Epithelial cell of esophagus (primary cell): ENCODE measurements at regions not wholly inside any gene's neighbourhood (a gene's known extent, or its start where the extent isn't known, plus 50 kb on each side); places are given as distances from the start of the nearest gene placed in this dataset.
"Not testable (repeated sequence)": the region's sequence is repeated elsewhere in the genome, so short reads cannot be mapped to it uniquely, and the experiment has no call there.

Experiments
- DNase-seq: peaks from one replicate; pipeline ENCODE4 v3.0.0; 2010; ENCODE audit warnings: low read depth
- H3K4me3 ChIP-seq: 2 replicates; pipeline ENCODE4 v1.5.1; 2011; ENCODE audit warnings: mild to moderate bottlenecking, low read length, control low read depth
- TF ChIP-seq, protein P1 (sequence below): IDR thresholded peaks from 2 replicates; pipeline ENCODE4 v1.5.1; 2011; ENCODE audit warnings: low read depth, mild to moderate bottlenecking, low read length, control low read depth, inconsistent platforms; ENCODE audit not compliant: insufficient read depth; ENCODE audit errors: missing control alignments

DNA sequence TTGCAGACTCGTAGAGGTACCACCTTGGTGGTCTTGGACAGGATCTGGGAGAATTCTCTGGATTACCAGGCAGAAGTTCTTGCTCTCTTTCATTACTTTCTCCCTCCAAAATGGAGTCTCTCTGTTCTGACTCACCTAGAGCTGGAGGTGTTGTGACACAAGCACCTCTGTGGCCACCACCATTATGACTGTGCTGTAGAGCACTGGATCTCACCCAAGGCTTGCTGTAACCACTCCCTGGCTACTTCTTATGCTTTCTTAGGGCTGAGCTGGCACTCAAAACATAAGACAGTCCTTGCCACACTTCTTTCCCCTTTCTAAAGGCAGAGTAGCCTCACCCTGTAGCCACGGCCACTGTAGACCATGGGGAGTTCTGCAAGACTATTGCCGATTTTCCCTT lies 296.6 kb upstream of the DIPK2B start:
- no peak overlapping the region for H3K4me3 ChIP-seq
- TF ChIP-seq, protein P1, sequence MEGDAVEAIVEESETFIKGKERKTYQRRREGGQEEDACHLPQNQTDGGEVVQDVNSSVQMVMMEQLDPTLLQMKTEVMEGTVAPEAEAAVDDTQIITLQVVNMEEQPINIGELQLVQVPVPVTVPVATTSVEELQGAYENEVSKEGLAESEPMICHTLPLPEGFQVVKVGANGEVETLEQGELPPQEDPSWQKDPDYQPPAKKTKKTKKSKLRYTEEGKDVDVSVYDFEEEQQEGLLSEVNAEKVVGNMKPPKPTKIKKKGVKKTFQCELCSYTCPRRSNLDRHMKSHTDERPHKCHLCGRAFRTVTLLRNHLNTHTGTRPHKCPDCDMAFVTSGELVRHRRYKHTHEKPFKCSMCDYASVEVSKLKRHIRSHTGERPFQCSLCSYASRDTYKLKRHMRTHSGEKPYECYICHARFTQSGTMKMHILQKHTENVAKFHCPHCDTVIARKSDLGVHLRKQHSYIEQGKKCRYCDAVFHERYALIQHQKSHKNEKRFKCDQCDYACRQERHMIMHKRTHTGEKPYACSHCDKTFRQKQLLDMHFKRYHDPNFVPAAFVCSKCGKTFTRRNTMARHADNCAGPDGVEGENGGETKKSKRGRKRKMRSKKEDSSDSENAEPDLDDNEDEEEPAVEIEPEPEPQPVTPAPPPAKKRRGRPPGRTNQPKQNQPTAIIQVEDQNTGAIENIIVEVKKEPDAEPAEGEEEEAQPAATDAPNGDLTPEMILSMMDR = no peak
- peak; percentile 79 for DNase-seq

DNA sequence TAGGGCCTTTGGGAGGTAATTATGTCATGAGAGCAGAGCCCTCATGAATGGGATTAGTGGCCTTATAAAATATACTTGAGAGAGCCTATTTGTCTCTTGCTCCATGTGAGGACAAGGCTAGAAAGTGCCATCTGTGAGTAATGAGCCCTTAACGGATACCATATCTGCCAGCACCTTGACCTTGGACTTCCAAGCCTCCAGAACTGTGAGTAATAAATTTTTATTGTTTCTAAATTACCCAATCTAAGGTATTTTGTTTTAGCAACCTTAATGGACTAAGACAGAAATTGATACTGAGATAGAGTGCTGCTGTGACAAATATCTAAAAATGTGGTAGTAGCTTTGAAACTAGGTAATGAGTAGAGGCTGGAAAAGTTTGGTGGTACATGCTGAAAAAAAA lies 285.0 kb upstream of the DIPK2B start:
- DNase-seq = peak; percentile 2
- TF ChIP-seq, protein P1 = no peak
- H3K4me3 ChIP-seq = no peak overlapping the region

DNA sequence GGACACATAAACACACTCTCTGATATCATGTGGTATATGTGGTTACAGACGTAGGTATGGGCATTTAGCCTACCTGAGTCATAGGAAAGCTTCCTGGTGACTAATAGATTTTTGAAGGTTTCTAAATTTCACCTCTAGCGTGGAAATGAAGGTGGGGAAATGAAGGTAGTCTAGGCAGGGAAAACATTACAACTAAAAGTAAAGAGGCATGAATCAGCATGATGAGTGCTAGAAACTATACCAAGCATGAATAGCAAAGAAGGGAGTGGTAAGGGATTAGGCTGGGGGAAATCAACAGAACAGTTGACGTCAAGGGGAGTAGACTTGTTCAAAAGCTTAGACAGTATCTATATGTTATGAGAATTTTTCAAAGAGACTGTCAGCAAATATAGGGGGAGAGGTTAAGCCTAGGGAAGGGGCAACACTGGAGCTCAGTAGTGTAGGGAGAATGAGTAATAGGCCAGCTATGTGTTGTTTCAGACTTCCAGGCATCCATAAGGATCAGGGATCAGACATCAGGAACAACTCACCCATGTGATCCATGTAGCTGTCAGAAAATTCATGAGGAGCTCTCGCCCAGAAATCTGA lies 279.3 kb upstream of the DIPK2B start:
- no peak overlapping the region for H3K4me3 ChIP-seq
- TF ChIP-seq, protein P1 = no peak
- peak; percentile 93 for DNase-seq

DNA sequence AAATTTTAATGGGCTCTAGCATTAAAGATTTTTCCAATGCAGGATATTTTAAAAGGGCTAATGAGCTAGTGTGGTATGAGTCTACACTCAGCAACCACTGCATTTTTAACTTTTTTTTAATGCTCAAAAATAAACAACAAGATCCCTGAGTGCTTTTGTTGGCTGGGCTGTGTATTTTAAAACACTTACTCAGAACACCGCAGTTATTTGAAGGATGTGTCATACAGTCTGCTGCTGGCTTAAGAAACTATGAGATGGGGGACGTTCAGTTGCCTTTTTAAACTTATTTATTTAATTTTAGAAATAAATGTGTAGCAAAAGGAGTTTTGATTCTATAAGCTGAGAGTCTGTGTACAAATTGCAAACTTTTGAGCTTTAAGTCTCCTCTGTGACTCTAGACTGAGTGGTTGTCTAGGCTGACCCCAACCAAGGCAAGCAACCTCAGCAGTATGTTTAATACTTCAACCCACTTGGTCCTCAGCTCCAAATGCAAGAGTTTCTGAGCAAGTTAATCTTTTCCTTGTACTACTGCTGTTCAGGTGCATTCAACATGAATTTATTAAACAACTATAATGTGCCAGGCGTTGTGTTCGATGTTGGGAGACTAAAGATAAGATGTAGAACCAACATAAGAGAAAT lies 278.6 kb upstream of the DIPK2B start:
- TF ChIP-seq, protein P1 = no peak
- H3K4me3 ChIP-seq = no peak overlapping the region
- DNase-seq = peak; percentile 81

DNA sequence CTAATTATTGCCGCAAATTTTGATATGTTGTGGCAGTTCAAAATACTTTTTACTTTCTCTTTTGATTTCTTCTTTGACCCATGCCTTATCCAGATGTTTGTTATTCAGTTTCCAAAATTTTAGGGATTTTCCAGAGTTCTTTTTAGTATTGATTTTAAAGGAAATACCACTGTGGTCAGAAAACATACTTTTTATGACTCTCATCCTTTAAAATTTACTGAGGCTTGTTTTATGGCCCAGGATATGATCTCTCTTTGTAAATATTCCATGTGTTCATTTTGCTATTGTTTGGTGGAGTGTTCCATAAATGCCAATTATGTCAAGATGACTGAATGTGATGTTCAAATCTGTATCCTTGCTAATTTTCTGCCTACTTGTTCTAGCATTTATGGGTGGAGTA lies 272.3 kb upstream of the DIPK2B start:
- TF ChIP-seq, protein P1 = no peak
- DNase-seq = no peak
- no peak overlapping the region for H3K4me3 ChIP-seq

DNA sequence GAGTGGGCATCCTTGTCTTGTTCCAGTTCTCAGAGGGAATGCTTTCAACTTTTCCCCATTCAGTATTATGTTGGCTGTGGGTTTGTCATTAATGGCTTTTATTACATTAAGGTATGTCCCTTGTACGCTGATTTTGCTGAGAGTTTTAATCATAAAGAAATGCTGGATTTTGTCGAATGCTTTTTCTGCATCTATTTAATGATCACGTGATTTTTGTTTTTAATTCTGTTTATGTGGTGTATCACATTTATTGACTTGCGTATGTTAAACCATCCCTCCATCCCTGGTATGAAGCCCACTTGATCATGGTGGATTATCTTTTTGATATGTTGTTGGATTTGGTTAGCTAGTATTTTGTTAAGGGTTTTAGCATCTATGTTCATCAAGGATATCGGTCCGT lies 266.9 kb upstream of the DIPK2B start:
- H3K4me3 ChIP-seq, DNase-seq: not testable (repeated sequence)

DNA sequence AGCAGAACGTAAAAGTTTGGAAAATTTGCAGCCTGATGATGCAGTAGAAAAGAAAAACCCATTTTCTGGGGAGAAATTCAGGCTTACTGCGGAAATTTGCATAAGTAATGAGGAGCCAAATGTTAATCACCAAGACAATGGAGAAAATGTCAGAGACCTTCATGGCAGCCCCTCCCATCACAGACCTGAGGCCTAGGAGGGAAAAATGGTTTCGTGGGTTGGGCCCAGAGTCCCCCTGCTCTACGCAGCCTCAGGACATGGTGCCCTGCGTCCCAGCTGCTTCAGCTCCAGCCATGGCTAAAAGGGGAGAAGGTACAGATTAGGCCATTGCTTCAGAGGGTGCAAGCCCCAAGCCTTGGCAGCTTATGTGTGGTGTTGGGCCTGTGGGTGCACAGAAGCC lies 255.1 kb upstream of the DIPK2B start:
- not testable (repeated sequence) for H3K4me3 ChIP-seq, DNase-seq

DNA sequence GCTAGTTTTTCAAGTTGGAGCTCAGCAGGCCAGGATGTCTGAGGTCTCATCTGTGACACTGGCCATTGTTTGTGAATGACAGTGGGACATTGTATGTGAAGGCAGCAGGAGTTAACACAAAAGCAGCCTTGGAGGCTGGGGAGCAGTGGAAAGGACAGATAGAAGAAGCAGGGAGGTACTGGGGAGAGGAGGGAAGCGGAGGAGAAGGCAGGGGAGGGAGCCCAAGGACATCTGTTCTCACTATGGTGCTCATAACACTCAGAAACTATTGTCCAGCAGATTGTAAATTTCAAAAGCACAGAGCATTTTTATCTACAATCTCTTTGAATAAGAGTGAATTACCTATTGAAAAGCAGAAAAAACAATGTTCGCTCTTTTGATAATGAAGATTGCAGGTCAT lies 253.6 kb upstream of the DIPK2B start:
- DNase-seq = no peak
- TF ChIP-seq, protein P1 = no peak
- H3K4me3 ChIP-seq = no peak overlapping the region
